Erythroblast (primary cell): ENCODE measurements at regions not wholly inside any gene's neighbourhood (a gene's known extent, or its start where the extent isn't known, plus 50 kb on each side); places are given as distances from the start of the nearest gene placed in this dataset.

Experiments used
- GATA1 ChIP-seq: IDR thresholded peaks from 2 replicates; pipeline ENCODE4 v1.6.1; 2011; ENCODE audit warnings: low read depth, mild to moderate bottlenecking, control low read depth, low read length, moderate library complexity
- POLR2A ChIP-seq: IDR thresholded peaks from 2 replicates; pipeline ENCODE4 v1.6.1; 2011; ENCODE audit warnings: mild to moderate bottlenecking, low read length

DNA sequence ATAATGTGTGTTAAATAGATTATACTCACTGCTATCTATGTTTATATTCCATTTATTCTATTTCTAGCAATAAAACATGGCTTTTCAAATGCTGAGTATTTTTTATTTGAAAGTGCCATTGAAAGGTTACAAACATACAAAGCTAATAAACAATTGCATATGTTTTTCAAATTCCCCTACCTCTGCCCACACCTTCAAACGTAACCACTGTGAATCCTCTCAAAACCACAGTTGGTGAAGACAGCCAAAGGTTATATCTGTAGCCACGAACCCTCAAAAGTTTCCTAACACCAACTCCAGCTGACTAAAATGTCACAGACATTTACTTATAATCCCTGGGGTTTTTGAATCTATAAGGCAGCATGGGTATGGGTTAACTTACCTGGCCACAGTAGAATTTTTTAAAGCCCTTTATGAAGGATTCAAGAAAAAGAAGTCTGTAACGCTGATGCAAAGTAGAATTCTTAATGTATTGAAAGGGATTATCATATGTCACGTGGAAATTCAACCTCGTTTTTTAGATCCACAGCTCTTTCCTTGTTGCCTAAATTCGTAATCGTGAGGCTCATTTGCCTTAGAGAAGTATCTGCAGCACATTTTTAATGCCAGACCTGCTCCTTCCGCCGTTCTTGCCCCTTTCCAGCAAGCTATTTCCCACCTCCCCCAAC is 122.5 kb upstream of the ZC3H12C start:
- no peak for TF ChIP-seq POLR2A
- TF ChIP-seq GATA1 = no peak
